ENCODE measurements at regions not wholly inside any gene's neighbourhood (a gene's known extent, or its start where the extent isn't known, plus 50 kb on each side); places are given as distances from the start of the nearest gene placed in this dataset.

DNA sequence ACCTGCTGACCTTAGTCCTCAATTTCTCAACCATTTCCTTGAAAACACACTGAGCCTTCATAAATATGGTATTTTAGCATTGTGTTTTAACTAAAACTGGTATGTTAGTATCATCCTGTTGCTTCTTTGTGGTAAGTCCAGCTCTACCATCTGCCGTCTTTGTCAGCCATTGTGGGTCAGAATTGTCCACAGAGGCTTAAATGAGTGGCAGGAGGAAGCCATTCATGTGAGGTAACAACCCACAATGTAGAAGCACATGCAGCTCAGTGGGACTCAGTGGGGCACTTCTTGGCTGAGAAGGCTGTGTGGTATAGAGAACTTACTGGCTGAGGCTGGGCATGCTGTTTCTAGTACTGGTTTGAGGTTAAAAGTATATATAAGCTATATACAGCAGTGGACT, 149.2 kb upstream of the NR3C1 start:
- H3K27ac ChIP-seq = no peak overlapping the region
- intact Hi-C loops (cut with DNase I; ENCODE audit: low total_unique reads) = no loop called here
- no peak for TF ChIP-seq POLR2A (IDR thresholded peaks at IDR 0.05)
- no peak for TF ChIP-seq POLR2AphosphoS5 (IDR thresholded peaks at IDR 0.05)
- no peak for TF ChIP-seq CTCF (IDR thresholded peaks at IDR 0.05 in 8 of 11, conservative IDR thresholded peaks at IDR 0.05 in 3 of 11)
- no peaks in the 10 kb centered on the region for H3K36me3 ChIP-seq
- WGBS, 5 donors = 45 to 69% (median 52%) methylated on average over 1 of the region's 1 CpG
- no peak overlapping the region for H3K4me3 ChIP-seq
- H3K9me3 ChIP-seq = peaks cover 0 to 5% (median 0%) of the 10 kb centered on the region in 8 donors
- no peak for DNase-seq
- peaks cover 0 to 11% (median 0%) of the 10 kb centered on the region in 6 donors for H3K4me1 ChIP-seq
- H3K27me3 ChIP-seq (replicated peaks in 1 of 7) = no peaks in the 10 kb centered on the region

- Histone ChIP-seq H3K4me1 (peaks cover 0 to 11% (median 0%) of the 10 kb centered on the region in 6 donors), H3K9me3 (peaks cover 0 to 10% (median 6%) of the 10 kb centered on the region in 8 donors), H3K27me3 (replicated peaks in 1 of 7) (no peaks in the 10 kb centered on the region), H3K36me3 (no peaks in the 10 kb centered on the region), H3K4me3 (no peak overlapping the region), H3K27ac (no peak overlapping the region)
- TF ChIP-seq POLR2AphosphoS5 (IDR thresholded peaks at IDR 0.05) (no peak), POLR2A (IDR thresholded peaks at IDR 0.05) (no peak), CTCF (IDR thresholded peaks at IDR 0.05 in 8 of 11, conservative IDR thresholded peaks at IDR 0.05 in 3 of 11) (no peak)
- intact Hi-C loops (cut with DNase I; ENCODE audit: low total_unique reads) = no loop called here
- no peak for DNase-seq
- 69 to 93% (median 83%) methylated on average over 2 of the region's 2 CpGs for WGBS, 5 donors
These were observed 148.3 kb upstream of the NR3C1 start for GRCh38 chr5:143551820-143552251.

DNA sequence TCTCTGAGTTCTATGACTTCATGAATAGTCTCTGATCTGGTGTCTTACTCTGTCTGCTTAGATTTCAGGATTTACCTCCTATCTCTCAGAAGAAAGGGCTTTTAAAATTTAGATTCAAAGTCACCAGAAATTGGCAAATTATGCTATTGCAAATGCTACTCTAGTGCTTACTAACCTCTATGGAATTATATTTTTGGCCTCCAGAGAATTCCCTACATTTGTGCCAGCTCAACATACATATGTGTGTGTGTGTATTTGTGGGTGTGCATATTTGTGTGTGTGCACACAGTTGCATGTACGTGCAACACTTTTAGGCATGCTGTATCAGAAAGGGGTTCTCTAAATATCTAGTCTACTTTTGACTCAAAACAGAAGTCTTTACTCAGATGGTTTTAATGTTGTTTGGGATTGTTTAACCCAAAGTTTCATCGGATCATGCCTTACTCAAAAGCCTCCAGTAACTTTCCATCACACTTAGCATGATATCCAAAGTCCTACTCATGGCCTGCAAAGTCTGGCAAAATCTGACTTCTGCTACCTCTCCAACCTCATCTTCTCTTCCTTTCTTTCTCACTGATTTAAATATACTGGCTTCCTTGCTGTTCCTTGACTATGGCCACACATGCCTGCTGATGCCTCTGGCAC, 147.6 kb upstream of the NR3C1 start:
- intact Hi-C loops (cut with DNase I; ENCODE audit: low total_unique reads) = no loop called here
- Histone ChIP-seq H3K27ac (no peak overlapping the region), H3K4me3 (no peak overlapping the region), H3K27me3 (replicated peaks in 1 of 7) (no peaks in the 10 kb centered on the region), H3K9me3 (peaks cover 0 to 11% (median 6%) of the 10 kb centered on the region in 8 donors), H3K4me1 (peaks cover 0 to 11% (median 0%) of the 10 kb centered on the region in 6 donors), H3K36me3 (no peaks in the 10 kb centered on the region)
- 77 to 95% (median 87%) methylated on average over 2 of the region's 2 CpGs for WGBS, 5 donors
- TF ChIP-seq POLR2AphosphoS5 (IDR thresholded peaks at IDR 0.05) (no peak), CTCF (IDR thresholded peaks at IDR 0.05 in 8 of 11, conservative IDR thresholded peaks at IDR 0.05 in 3 of 11) (no peak), POLR2A (IDR thresholded peaks at IDR 0.05) (no peak)
- DNase-seq = no peak

GRCh38 chr5:143547342-143547741, 143.9 kb upstream of the NR3C1 start:
- TF ChIP-seq CTCF (IDR thresholded peaks at IDR 0.05 in 8 of 11, conservative IDR thresholded peaks at IDR 0.05 in 3 of 11) = no peak
- TF ChIP-seq POLR2A (IDR thresholded peaks at IDR 0.05) = no peak
- no peak for TF ChIP-seq POLR2AphosphoS5 (IDR thresholded peaks at IDR 0.05)
- no peak overlapping the region for H3K27ac ChIP-seq
- H3K4me1 ChIP-seq = no peaks in the 10 kb centered on the region
- no peak for DNase-seq
- H3K9me3 ChIP-seq = peaks cover 0 to 11% (median 6%) of the 10 kb centered on the region in 8 donors
- intact Hi-C loops (cut with DNase I; ENCODE audit: low total_unique reads) = no loop called here
- H3K36me3 ChIP-seq = no peaks in the 10 kb centered on the region
- H3K27me3 ChIP-seq (replicated peaks in 1 of 7) = no peaks in the 10 kb centered on the region
- H3K4me3 ChIP-seq = no peak overlapping the region

Measured in spleen (tissue), 11 donors.